Thyroid gland (tissue), 4 donors: ENCODE measurements at regions not wholly inside any gene's neighbourhood (a gene's known extent, or its start where the extent isn't known, plus 50 kb on each side); places are given as distances from the start of the nearest gene placed in this dataset.

Source experiments
- POLR2A ChIP-seq, 2 donors: fragments of 450-650 bp; IDR thresholded peaks; one replicate each; pipeline ENCODE4 v1.6.1; 2017; ENCODE audit warnings: antibody characterized with exemption in 2 of 2, mild to moderate bottlenecking in 2 of 2, moderate library complexity in 1 of 2
- TF ChIP-seq, protein P1 (sequence below), 6 experiments: fragments of 200-600 bp in 3 of 6; fragments of 450-650 bp in 3 of 6; sonication (generic) in 3 of 6; IDR thresholded peaks; one replicate each; pipeline ENCODE4 v1.5.1; 2016 to 2019; ENCODE audit warnings: antibody characterized with exemption in 6 of 6, mild to moderate bottlenecking in 2 of 6, inconsistent platforms in 1 of 6, moderate library complexity in 1 of 6

DNA sequence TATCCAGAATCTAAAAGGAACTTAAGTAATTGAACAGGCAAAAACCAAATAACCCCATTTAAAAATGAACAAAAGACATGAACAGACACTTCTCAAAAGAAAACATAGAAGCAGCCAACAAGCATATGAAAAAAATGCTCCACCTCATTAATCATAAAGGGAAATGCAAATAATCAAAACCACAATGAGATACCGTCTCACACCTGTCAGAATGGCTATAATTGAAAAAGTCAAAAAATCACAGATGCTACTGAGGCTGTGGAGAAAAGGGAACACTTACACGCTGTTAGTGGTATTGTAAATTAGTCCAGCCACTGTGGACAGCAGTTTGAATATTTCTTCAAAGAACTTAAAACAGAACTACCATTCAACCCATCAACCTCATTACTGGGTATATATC lies 220.7 kb downstream of the MEX3B start:
- TF ChIP-seq, protein P1, sequence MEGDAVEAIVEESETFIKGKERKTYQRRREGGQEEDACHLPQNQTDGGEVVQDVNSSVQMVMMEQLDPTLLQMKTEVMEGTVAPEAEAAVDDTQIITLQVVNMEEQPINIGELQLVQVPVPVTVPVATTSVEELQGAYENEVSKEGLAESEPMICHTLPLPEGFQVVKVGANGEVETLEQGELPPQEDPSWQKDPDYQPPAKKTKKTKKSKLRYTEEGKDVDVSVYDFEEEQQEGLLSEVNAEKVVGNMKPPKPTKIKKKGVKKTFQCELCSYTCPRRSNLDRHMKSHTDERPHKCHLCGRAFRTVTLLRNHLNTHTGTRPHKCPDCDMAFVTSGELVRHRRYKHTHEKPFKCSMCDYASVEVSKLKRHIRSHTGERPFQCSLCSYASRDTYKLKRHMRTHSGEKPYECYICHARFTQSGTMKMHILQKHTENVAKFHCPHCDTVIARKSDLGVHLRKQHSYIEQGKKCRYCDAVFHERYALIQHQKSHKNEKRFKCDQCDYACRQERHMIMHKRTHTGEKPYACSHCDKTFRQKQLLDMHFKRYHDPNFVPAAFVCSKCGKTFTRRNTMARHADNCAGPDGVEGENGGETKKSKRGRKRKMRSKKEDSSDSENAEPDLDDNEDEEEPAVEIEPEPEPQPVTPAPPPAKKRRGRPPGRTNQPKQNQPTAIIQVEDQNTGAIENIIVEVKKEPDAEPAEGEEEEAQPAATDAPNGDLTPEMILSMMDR (IDR thresholded peaks at IDR 0.05) = no peak
- TF ChIP-seq POLR2A (IDR thresholded peaks at IDR 0.05) = no peak
